HFF-Myc (cell line): ENCODE measurements at regions not wholly inside any gene's neighbourhood (a gene's known extent, or its start where the extent isn't known, plus 50 kb on each side); places are given as distances from the start of the nearest gene placed in this dataset.

ENCODE experiments used
- DNase-seq: peaks from one replicate; pipeline ENCODE4 v3.0.0-alpha.2; 2011; ENCODE audit warnings: low read depth; ENCODE audit errors: extremely low read depth
- H3K4me3 ChIP-seq: replicated peaks from 2 replicates; pipeline ENCODE4 v1.5.1; 2011; ENCODE audit warnings: low read depth, mild to moderate bottlenecking, control low read depth, low read length
- CTCF ChIP-seq: IDR thresholded peaks from 2 replicates; pipeline ENCODE4 v1.5.1; 2012; ENCODE audit warnings: mild to moderate bottlenecking, low read depth, low read length, control low read depth; ENCODE audit errors: missing control alignments

GRCh38 chr18:22467760-22468553, 50.2 kb upstream of the CTAGE1 start:
- DNase-seq: peak; percentile 88

DNA sequence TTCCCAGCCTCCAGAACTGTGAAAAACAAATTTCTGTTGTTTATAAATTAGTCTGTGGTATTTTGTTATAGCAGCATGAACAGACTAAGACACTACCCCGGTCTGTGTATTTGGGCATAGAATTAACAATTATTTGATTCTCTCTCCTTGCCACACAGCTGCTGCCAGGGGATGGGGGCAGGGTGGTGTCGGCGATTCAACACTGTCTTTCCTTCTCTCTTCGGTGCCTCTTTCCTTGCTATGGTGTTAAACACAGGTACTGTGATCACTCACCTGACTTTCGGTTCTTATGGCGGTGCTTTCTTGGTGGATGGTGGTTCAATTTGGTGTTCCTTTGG, 50.8 kb upstream of the CTAGE1 start:
- no peak for DNase-seq
- no peak for TF ChIP-seq CTCF
- no peak overlapping the region for H3K4me3 ChIP-seq

More at GRCh38 chr18:22467760-22468553, 50.2 kb upstream of the CTAGE1 start:
- no peak for TF ChIP-seq CTCF
- H3K4me3 ChIP-seq: no peak overlapping the region

DNA sequence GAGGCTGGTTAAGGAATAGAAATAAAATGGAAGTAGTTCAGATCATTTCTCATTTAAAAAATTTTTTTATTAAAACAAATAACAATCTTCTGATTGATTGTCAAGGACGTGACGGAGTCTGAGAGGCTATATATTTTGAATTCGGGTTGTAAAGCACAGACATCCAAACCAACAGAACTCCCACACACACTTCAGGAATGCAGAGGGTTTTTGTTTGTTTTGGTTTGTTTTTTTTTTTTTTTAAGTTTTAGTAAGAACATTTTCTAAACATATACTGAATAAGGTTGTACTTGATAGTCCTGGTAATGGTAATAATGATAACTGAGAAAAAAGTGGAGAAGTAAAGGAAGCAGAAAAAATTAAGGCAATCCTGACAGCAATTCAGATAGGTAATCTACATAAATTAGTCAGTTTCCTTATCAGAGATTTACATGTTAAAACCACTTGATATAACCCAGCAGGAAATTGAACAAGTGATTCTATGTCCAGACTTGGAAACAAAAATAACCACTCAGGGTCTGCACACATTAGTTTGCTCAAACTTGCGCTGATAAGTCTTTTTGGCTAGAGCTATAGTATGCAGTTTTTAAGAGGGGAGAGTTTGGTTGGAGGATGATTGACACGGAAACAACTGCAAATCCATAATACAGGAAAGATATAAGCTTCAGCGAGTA, 51.5 kb upstream of the CTAGE1 start:
- no peak for DNase-seq
- no peak for TF ChIP-seq CTCF
- no peak overlapping the region for H3K4me3 ChIP-seq

DNA sequence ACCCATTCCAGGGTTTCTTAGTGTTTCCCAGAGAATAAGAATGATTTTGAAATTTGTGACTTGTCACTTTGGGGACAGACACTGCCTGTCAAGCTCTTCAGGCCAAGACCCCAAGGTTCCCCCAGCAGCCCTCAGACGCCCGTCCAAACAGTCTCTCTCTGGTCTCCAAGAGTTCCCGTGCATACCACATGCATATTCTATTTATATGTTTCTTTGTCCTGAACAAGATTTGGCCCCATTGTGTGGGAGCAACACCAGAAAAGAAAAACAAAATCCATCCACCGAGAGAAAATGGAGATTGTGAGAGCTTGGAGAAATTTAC, 52.2 kb upstream of the CTAGE1 start:
- DNase-seq: no peak
- no peak overlapping the region for H3K4me3 ChIP-seq
- no peak for TF ChIP-seq CTCF

- no peak for TF ChIP-seq CTCF
These were observed 52.8 kb upstream of the CTAGE1 start for GRCh38 chr18:22470248-22471235.

GRCh38 chr18:22471546-22472131, 53.9 kb upstream of the CTAGE1 start:
- no peak overlapping the region for H3K4me3 ChIP-seq
- TF ChIP-seq CTCF: no peak
- DNase-seq: no peak

More at GRCh38 chr18:22470248-22471235, 52.8 kb upstream of the CTAGE1 start:
- H3K4me3 ChIP-seq: no peak overlapping the region
- no peak for DNase-seq
